RCC 7860 (cell line): ENCODE measurements at regions not wholly inside any gene's neighbourhood (a gene's known extent, or its start where the extent isn't known, plus 50 kb on each side); places are given as distances from the start of the nearest gene placed in this dataset.
"Not testable (repeated sequence)": the region's sequence is repeated elsewhere in the genome, so short reads cannot be mapped to it uniquely, and the experiment has no call there.

Experiments used
- DNase-seq: peaks from one replicate; pipeline ENCODE4 v3.0.0-alpha.2; 2015; ENCODE audit warnings: low spot score
- FAIRE-seq: peaks from 2 replicates; lab custom pipeline; 2012; peaks lifted over from hg19 to GRCh38; lab: Jason Lieb, UNC

- DNase-seq (no peak), FAIRE-seq (no peak)
These were observed 73.6 kb downstream of the CYLC2 start for GRCh38 chr9:103068753-103069152.

DNA sequence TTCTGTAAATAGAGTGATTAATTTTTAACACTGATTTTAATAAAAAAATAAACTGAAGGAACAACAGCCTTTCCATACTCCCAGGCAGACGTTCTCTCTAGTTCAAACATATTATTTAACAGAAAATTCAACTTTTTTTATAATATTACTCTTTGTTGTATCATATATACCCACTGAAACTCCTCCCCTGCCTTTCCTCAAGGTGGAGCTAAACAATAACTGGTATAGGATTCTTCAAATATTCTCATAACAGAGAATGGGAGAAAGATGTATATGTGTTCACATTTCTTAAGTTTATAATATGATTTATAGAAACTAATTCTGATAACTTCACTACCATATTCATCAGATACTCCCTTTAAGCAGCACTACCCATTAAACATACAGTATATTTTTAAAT, 83.4 kb downstream of the CYLC2 start:
- no peak for DNase-seq
- no peak for FAIRE-seq

DNA sequence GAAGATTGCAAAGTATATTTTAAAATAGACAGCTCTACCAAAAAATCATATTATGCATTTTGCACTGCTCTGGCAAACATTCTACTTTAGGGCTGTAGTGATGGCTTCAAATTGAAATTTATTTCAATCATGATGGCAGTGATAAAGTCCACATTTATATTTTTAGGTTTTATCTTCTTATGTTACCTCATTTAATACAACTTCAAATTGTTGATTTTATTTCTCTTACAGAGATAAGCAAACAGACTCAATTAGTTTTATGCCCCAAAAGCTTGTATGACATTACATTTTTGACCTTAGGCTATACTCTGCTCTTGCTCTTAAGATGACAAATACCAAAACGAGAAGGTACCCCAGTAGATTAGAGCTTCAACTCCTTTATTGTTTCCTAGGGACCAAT, 87.4 kb downstream of the CYLC2 start:
- DNase-seq: no peak
- FAIRE-seq: no peak

GRCh38 chr9:103089357-103089756, 94.2 kb downstream of the CYLC2 start:
- no peak for FAIRE-seq
- no peak for DNase-seq

DNA sequence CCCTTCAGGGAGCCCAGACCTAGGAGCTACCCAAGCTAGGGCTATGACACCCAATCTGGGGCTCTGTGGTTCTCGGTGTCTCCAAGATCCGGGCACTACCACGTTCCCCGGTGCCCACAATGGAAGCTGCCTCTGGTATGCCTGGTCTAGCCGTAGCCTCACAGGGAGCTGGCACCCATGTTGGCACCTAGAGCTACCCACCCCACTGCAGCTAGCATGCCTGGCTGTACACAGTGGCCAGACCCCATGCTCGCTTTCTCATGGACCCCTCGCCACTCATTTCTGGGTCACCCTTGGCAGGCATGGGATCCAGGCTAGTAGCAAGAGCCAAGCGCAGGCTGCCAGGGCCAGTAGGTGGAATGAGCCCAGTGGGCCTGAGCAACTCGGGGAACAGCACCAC, 109.0 kb downstream of the CYLC2 start:
- FAIRE-seq: no peak
- DNase-seq: no peak

- no peak for DNase-seq
These were observed 121.1 kb downstream of the CYLC2 start for GRCh38 chr9:103116246-103116645.

GRCh38 chr9:103126494-103126893, 131.4 kb downstream of the CYLC2 start:
- FAIRE-seq: no peak
- DNase-seq: no peak

More at GRCh38 chr9:103116246-103116645, 121.1 kb downstream of the CYLC2 start:
- no peak for FAIRE-seq

- no peak for DNase-seq
- no peak for FAIRE-seq
These were observed 144.8 kb downstream of the CYLC2 start for GRCh38 chr9:103139891-103140290.

DNA sequence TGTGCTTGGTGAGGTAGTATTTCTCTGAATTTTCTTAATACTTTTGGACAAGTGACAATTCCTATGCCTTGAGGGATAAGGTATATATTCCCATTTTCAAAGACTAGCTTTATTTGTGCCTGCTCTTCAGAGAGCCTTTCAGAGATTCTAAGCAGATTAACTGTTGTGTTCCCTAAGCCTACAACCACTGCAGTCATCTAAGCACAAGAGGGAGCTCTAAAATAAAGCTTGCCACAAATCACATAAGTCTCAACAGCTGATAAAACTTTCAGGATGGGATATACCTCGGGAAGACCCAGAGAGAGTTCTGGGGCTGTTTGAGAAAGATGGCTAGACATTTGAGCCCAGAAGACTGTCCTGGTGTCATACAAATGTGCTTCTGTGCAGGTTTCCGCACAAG, 157.3 kb downstream of the CYLC2 start:
- no peak for DNase-seq
- no peak for FAIRE-seq

DNA sequence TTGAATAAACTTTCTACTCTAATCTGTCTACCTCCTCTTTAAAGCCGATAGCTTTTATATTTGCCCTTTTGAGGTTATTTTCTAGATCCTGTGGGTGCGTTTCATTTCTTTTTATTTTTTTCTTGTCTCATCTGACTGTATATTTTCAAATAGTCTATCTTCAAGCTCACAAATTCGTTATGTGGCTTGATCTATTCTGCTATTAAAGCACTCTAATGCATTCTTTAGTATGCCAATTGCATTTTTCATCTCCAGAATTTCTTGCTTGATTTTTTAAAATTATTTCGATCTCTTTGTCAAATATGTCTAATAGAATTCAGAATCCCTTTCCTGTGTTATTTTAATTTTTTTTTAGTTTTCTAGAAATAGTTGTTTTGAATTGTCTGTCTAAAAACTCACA, 172.4 kb downstream of the CYLC2 start:
- DNase-seq: no peak
- no peak for FAIRE-seq

GRCh38 chr9:103168254-103168653, 173.1 kb downstream of the CYLC2 start:
- FAIRE-seq (no peak), DNase-seq (no peak)

DNA sequence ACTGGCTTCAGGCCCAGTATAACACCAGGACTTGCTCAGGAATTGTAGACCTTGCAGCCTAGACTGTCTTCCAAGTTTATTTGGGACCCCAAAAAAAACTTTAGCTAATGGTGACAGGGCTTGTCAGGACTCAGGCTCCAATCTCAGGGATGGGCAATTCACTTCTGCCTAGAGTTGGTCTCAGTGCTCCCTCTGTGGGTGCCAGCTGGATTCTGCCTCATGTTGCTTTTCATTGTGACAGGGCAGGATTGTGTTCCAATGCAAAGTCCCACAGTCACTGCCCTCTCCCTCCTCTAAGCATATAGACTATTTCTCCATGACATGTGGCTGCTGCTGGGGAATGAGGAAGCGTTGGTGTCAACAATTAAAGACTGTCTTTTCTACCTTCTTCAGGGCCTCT, 174.7 kb downstream of the CYLC2 start:
- FAIRE-seq: no peak
- DNase-seq: no peak

DNA sequence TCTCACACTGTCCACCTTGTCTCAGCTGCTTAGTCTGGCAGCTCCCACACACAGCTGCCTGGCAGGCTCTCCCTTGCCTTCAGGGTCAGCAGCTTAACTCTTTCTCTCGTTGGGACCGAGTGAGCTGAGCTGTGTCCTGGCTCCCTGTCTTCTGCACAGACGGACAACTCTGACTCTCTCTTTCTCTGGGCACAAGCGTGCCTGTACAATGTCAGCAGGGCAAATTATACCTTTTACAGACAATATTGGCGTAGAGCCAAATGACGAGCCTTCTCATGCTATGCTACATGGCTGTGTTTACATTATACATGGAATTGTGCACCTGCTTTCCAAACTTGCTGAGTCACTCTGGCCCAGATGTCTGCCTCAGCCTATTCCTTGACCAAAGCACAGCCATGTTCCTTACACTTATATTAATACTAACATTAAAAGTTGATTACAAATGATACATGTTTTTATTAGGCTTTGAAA, 188.6 kb downstream of the CYLC2 start:
- FAIRE-seq (no peak), DNase-seq (no peak)

GRCh38 chr9:103186959-103187358, 191.8 kb downstream of the CYLC2 start:
- FAIRE-seq: no peak
- DNase-seq: no peak

GRCh38 chr9:103188781-103189350, 193.7 kb downstream of the CYLC2 start:
- FAIRE-seq: no peak

GRCh38 chr9:103193992-103194391, 198.9 kb downstream of the CYLC2 start:
- FAIRE-seq (no peak), DNase-seq (no peak)

More at GRCh38 chr9:103188781-103189350, 193.7 kb downstream of the CYLC2 start:
- DNase-seq: no peak

- no peak for DNase-seq
- no peak for FAIRE-seq
These were observed 208.0 kb downstream of the CYLC2 start for GRCh38 chr9:103203172-103203571.

GRCh38 chr9:103205881-103206585, 210.9 kb downstream of the CYLC2 start:
- not testable (repeated sequence) for DNase-seq, FAIRE-seq

DNA sequence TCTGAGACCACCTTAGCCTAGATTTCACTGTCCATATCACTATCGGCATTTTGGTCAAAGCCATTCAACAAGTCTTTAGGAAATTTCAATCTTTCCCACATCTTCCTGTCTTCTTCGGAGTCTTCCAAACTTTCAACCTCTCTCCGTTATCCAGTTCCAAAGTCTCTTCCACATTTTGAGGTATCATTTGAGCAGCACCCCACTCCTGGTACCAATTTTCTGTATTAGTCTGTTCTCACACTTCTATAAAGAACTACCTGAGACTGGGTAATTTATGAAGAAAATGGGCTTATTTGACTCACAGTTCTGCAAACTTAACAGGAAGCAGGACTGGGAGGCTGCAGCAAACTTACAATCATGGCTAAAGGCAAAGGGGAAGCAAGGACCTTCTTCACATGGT, 215.5 kb downstream of the CYLC2 start:
- DNase-seq (no peak), FAIRE-seq (no peak)

GRCh38 chr9:103215197-103215596, 220.1 kb downstream of the CYLC2 start:
- FAIRE-seq: no peak
- DNase-seq: no peak

GRCh38 chr9:103225702-103226646, 230.8 kb downstream of the CYLC2 start:
- no peak for DNase-seq
- FAIRE-seq: no peak

DNA sequence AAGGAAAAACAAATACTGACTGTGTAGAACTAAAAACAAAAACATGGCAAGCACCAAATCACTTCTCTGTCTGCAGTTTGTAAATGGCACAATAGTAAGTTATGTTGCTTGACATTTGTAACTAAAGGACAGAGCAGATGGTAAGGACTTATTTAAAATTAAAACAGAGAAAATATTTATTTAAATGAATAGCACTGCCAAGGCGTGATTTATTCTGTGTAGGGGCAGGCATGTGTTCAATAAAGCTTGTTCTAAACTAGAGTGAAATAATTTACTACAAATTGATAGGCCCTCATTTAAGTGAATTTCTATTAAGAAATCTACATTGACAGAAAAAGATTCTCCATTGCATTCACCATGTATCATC, 231.5 kb downstream of the CYLC2 start:
- no peak for FAIRE-seq
- DNase-seq: no peak
